Fibroblast of the aortic adventitia (primary cell): ENCODE measurements at regions not wholly inside any gene's neighbourhood (a gene's known extent, or its start where the extent isn't known, plus 50 kb on each side); places are given as distances from the start of the nearest gene placed in this dataset.

Source experiments
- DNase-seq: peaks from one replicate; pipeline ENCODE4 v3.0.0-alpha.2; 2010; ENCODE audit warnings: low read depth
- H3K4me3 ChIP-seq: 2 replicates; pipeline ENCODE4 v1.5.1; 2011; ENCODE audit warnings: low read depth, mild to moderate bottlenecking, control low read depth, low read length, moderate library complexity
- TF ChIP-seq, protein P1 (sequence below): IDR thresholded peaks from 2 replicates; pipeline ENCODE4 v1.5.1; 2011; ENCODE audit warnings: mild to moderate bottlenecking, low read length, control low read depth, inconsistent platforms; ENCODE audit not compliant: insufficient read depth

DNA sequence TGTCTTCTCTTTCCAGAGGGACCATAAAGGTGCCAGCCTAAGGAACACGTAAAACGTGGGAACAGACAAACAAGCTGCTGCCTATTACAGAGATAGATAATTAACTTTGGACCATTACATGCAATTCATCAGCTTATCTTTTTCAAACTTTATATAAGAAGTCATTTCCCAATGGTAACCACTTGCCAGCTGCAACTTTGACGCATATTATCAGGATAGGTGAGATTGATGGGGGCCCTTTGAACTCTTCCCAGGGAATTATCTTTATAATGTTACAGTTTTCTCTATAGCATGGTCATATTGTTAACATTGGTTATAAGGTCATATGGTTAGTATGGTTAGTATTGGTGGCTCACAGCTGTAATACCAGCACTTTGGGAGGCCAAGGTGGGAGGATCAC, 94.1 kb upstream of the BMP2K start:
- DNase-seq = no peak
- TF ChIP-seq, protein P1, sequence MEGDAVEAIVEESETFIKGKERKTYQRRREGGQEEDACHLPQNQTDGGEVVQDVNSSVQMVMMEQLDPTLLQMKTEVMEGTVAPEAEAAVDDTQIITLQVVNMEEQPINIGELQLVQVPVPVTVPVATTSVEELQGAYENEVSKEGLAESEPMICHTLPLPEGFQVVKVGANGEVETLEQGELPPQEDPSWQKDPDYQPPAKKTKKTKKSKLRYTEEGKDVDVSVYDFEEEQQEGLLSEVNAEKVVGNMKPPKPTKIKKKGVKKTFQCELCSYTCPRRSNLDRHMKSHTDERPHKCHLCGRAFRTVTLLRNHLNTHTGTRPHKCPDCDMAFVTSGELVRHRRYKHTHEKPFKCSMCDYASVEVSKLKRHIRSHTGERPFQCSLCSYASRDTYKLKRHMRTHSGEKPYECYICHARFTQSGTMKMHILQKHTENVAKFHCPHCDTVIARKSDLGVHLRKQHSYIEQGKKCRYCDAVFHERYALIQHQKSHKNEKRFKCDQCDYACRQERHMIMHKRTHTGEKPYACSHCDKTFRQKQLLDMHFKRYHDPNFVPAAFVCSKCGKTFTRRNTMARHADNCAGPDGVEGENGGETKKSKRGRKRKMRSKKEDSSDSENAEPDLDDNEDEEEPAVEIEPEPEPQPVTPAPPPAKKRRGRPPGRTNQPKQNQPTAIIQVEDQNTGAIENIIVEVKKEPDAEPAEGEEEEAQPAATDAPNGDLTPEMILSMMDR = no peak
- no peak overlapping the region for H3K4me3 ChIP-seq

DNA sequence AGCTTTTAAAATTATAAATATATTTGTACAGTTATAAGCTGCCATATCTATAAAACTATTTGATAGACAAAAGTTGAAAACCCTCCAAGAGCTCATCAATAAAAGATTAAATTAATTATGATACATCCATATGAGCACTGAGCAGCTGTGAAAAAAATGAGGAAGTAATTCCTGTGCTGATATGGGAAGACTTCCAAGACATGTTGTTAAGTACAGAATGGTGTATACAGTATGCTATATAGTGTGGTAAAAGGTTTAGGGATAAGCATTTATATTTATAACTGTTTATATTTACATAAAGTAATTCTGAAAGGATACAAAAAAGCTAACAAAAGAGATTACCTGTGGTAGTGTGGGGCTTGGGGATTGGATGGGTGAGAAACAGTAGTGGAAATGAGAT, 92.8 kb upstream of the BMP2K start:
- no peak overlapping the region for H3K4me3 ChIP-seq
- no peak for DNase-seq
- TF ChIP-seq, protein P1 = no peak

- no peak for DNase-seq
These were observed 91.6 kb upstream of the BMP2K start for GRCh38 chr4:78684325-78685079.

DNA sequence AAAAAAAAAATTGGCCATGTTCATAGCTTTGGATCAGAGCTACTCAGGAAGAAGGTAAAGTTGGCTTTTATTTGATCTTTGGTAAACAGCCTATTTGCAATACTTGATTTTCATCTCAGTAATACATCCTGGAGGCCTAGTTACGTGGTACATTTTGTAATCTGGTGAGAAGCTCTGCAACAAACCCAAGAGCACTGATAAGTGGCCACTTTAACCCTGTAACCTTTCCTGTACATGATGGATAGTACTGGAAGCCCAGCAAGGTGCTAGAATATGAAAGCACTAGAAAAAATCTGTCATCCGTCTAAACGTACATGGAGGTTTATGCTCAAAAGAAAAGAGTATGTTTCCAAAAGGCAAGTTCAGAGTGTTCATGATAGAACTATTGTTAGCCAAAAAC, 88.3 kb upstream of the BMP2K start:
- H3K4me3 ChIP-seq = no peak overlapping the region
- DNase-seq = no peak
- TF ChIP-seq, protein P1 = no peak

More at GRCh38 chr4:78684325-78685079, 91.6 kb upstream of the BMP2K start:
- H3K4me3 ChIP-seq = no peak overlapping the region
- TF ChIP-seq, protein P1 = no peak

GRCh38 chr4:78688366-78688765, 87.8 kb upstream of the BMP2K start:
- TF ChIP-seq, protein P1 = no peak
- no peak overlapping the region for H3K4me3 ChIP-seq
- no peak for DNase-seq

DNA sequence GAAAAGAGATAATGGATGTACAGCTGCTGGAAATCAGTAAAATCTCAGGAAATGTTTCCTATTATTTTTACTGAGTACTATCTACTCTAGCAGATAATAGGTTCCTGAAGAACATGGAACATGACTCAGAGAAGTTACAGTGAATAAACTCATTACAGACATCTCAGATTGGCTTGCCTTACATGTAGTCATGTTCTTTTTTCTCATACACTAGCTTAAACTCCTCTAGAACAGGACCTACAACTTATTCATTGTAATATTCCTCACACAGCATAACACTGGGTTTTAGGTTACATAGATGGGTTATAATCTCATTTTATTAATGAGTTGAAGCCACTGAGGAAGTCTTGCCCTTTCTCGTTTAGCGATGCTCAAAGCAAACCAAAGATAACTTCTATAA, 86.9 kb upstream of the BMP2K start:
- TF ChIP-seq, protein P1 = no peak
- peak; percentile 33 for DNase-seq
- no peak overlapping the region for H3K4me3 ChIP-seq
